ENCODE measurements at regions not wholly inside any gene's neighbourhood (a gene's known extent, or its start where the extent isn't known, plus 50 kb on each side); places are given as distances from the start of the nearest gene placed in this dataset.

DNA sequence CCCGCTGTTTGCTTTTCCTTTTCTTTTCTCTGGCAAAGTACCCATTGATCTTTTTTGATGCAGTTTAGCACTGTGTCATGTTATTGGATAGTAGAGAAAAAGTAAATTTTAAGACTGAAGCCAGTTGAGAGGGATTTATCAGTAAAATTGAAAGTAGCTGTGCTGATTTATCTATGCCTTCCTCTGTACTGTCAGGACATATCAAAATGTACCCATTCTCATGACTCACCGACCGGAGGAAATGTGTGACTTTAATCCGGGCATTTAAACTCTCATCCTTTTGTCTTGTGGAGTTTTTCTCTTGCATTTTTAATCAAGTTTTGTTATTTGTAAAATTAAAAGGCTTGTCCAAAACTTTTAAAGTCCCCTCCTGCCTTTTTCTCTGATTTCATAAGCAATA is 276.6 kb upstream of the FMN2 start:
- Mint-ChIP-seq H3K9me3 (no peaks in the 10 kb centered on the region), H3K36me3 (no peaks in the 10 kb centered on the region), H3K27me3 (ENCODE audit: low read depth) (no peaks in the 10 kb centered on the region), H3K4me1 (peaks cover 65% of the 10 kb centered on the region), H3K27ac (no peak overlapping the region), H3K4me3 (no peak overlapping the region)
- CTCF ChIA-PET = interaction anchor here (1.0 to 1.4 kb wide), 2 partner anchors 83 to 1964 kb away, joined by 3 to 8 read pairs; no protein-coding TSS in a partner anchor
- POLR2A ChIA-PET = interaction anchor here (0.7 kb wide), 1 partner anchor 83 kb away, joined by 3 read pairs; no protein-coding TSS in a partner anchor
- DNase-seq (ENCODE audit: low spot score) (no peak), ATAC-seq (no peak)
- no peak for TF ChIP-seq RORB (CRISPR knock-in tag; IDR thresholded peaks at IDR 0.05)
- TF ChIP-seq, protein P1, sequence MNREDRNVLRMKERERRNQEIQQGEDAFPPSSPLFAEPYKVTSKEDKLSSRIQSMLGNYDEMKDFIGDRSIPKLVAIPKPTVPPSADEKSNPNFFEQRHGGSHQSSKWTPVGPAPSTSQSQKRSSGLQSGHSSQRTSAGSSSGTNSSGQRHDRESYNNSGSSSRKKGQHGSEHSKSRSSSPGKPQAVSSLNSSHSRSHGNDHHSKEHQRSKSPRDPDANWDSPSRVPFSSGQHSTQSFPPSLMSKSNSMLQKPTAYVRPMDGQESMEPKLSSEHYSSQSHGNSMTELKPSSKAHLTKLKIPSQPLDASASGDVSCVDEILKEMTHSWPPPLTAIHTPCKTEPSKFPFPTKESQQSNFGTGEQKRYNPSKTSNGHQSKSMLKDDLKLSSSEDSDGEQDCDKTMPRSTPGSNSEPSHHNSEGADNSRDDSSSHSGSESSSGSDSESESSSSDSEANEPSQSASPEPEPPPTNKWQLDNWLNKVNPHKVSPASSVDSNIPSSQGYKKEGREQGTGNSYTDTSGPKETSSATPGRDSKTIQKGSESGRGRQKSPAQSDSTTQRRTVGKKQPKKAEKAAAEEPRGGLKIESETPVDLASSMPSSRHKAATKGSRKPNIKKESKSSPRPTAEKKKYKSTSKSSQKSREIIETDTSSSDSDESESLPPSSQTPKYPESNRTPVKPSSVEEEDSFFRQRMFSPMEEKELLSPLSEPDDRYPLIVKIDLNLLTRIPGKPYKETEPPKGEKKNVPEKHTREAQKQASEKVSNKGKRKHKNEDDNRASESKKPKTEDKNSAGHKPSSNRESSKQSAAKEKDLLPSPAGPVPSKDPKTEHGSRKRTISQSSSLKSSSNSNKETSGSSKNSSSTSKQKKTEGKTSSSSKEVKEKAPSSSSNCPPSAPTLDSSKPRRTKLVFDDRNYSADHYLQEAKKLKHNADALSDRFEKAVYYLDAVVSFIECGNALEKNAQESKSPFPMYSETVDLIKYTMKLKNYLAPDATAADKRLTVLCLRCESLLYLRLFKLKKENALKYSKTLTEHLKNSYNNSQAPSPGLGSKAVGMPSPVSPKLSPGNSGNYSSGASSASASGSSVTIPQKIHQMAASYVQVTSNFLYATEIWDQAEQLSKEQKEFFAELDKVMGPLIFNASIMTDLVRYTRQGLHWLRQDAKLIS (CRISPR knock-in tag; IDR thresholded peaks at IDR 0.05; ENCODE audit: borderline replicate concordance) = no peak
- no peak for TF ChIP-seq SP1 (CRISPR knock-in tag; conservative IDR thresholded peaks at IDR 0.05)
- TF ChIP-seq, protein P2, sequence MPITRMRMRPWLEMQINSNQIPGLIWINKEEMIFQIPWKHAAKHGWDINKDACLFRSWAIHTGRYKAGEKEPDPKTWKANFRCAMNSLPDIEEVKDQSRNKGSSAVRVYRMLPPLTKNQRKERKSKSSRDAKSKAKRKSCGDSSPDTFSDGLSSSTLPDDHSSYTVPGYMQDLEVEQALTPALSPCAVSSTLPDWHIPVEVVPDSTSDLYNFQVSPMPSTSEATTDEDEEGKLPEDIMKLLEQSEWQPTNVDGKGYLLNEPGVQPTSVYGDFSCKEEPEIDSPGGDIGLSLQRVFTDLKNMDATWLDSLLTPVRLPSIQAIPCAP (CRISPR knock-in tag; IDR thresholded peaks at IDR 0.05) = no peak
- no peak for TF ChIP-seq FOXP1 (CRISPR knock-in tag; IDR thresholded peaks at IDR 0.05; ENCODE audit: borderline replicate concordance)
- TF ChIP-seq, protein P3, sequence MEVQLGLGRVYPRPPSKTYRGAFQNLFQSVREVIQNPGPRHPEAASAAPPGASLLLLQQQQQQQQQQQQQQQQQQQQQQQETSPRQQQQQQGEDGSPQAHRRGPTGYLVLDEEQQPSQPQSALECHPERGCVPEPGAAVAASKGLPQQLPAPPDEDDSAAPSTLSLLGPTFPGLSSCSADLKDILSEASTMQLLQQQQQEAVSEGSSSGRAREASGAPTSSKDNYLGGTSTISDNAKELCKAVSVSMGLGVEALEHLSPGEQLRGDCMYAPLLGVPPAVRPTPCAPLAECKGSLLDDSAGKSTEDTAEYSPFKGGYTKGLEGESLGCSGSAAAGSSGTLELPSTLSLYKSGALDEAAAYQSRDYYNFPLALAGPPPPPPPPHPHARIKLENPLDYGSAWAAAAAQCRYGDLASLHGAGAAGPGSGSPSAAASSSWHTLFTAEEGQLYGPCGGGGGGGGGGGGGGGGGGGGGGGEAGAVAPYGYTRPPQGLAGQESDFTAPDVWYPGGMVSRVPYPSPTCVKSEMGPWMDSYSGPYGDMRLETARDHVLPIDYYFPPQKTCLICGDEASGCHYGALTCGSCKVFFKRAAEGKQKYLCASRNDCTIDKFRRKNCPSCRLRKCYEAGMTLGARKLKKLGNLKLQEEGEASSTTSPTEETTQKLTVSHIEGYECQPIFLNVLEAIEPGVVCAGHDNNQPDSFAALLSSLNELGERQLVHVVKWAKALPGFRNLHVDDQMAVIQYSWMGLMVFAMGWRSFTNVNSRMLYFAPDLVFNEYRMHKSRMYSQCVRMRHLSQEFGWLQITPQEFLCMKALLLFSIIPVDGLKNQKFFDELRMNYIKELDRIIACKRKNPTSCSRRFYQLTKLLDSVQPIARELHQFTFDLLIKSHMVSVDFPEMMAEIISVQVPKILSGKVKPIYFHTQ (CRISPR knock-in tag; IDR thresholded peaks at IDR 0.05) = no peak
- no peak for TF ChIP-seq SOX15 (CRISPR knock-in tag; IDR thresholded peaks at IDR 0.05)
- TF ChIP-seq, protein P4, sequence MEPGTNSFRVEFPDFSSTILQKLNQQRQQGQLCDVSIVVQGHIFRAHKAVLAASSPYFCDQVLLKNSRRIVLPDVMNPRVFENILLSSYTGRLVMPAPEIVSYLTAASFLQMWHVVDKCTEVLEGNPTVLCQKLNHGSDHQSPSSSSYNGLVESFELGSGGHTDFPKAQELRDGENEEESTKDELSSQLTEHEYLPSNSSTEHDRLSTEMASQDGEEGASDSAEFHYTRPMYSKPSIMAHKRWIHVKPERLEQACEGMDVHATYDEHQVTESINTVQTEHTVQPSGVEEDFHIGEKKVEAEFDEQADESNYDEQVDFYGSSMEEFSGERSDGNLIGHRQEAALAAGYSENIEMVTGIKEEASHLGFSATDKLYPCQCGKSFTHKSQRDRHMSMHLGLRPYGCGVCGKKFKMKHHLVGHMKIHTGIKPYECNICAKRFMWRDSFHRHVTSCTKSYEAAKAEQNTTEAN (CRISPR knock-in tag; IDR thresholded peaks at IDR 0.05) = no peak
- TF ChIP-seq ETV6 (CRISPR knock-in tag; IDR thresholded peaks at IDR 0.05) = no peak
- TF ChIP-seq, protein P5, sequence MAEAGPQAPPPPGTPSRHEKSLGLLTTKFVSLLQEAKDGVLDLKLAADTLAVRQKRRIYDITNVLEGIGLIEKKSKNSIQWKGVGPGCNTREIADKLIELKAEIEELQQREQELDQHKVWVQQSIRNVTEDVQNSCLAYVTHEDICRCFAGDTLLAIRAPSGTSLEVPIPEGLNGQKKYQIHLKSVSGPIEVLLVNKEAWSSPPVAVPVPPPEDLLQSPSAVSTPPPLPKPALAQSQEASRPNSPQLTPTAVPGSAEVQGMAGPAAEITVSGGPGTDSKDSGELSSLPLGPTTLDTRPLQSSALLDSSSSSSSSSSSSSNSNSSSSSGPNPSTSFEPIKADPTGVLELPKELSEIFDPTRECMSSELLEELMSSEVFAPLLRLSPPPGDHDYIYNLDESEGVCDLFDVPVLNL (CRISPR knock-in tag; IDR thresholded peaks at IDR 0.05; ENCODE audit: borderline replicate concordance, low read depth) = no peak
- TF ChIP-seq ZNF121 (CRISPR knock-in tag; IDR thresholded peaks at IDR 0.05) = no peak
- TF ChIP-seq TEAD1 (CRISPR knock-in tag; IDR thresholded peaks at IDR 0.05) = no peak
- TF ChIP-seq, protein P6, sequence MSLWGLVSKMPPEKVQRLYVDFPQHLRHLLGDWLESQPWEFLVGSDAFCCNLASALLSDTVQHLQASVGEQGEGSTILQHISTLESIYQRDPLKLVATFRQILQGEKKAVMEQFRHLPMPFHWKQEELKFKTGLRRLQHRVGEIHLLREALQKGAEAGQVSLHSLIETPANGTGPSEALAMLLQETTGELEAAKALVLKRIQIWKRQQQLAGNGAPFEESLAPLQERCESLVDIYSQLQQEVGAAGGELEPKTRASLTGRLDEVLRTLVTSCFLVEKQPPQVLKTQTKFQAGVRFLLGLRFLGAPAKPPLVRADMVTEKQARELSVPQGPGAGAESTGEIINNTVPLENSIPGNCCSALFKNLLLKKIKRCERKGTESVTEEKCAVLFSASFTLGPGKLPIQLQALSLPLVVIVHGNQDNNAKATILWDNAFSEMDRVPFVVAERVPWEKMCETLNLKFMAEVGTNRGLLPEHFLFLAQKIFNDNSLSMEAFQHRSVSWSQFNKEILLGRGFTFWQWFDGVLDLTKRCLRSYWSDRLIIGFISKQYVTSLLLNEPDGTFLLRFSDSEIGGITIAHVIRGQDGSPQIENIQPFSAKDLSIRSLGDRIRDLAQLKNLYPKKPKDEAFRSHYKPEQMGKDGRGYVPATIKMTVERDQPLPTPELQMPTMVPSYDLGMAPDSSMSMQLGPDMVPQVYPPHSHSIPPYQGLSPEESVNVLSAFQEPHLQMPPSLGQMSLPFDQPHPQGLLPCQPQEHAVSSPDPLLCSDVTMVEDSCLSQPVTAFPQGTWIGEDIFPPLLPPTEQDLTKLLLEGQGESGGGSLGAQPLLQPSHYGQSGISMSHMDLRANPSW (CRISPR knock-in tag; conservative IDR thresholded peaks at IDR 0.05; ENCODE audit: low read depth) = no peak
- no peak for TF ChIP-seq NR1H2 (CRISPR knock-in tag; IDR thresholded peaks at IDR 0.05)
- TF ChIP-seq, protein P7, sequence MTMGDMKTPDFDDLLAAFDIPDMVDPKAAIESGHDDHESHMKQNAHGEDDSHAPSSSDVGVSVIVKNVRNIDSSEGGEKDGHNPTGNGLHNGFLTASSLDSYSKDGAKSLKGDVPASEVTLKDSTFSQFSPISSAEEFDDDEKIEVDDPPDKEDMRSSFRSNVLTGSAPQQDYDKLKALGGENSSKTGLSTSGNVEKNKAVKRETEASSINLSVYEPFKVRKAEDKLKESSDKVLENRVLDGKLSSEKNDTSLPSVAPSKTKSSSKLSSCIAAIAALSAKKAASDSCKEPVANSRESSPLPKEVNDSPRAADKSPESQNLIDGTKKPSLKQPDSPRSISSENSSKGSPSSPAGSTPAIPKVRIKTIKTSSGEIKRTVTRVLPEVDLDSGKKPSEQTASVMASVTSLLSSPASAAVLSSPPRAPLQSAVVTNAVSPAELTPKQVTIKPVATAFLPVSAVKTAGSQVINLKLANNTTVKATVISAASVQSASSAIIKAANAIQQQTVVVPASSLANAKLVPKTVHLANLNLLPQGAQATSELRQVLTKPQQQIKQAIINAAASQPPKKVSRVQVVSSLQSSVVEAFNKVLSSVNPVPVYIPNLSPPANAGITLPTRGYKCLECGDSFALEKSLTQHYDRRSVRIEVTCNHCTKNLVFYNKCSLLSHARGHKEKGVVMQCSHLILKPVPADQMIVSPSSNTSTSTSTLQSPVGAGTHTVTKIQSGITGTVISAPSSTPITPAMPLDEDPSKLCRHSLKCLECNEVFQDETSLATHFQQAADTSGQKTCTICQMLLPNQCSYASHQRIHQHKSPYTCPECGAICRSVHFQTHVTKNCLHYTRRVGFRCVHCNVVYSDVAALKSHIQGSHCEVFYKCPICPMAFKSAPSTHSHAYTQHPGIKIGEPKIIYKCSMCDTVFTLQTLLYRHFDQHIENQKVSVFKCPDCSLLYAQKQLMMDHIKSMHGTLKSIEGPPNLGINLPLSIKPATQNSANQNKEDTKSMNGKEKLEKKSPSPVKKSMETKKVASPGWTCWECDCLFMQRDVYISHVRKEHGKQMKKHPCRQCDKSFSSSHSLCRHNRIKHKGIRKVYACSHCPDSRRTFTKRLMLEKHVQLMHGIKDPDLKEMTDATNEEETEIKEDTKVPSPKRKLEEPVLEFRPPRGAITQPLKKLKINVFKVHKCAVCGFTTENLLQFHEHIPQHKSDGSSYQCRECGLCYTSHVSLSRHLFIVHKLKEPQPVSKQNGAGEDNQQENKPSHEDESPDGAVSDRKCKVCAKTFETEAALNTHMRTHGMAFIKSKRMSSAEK (CRISPR knock-in tag; IDR thresholded peaks at IDR 0.05; ENCODE audit: borderline replicate concordance) = no peak
- no peak for TF ChIP-seq SMAD3 (CRISPR knock-in tag; IDR thresholded peaks at IDR 0.05; ENCODE audit: borderline replicate concordance)
- TF ChIP-seq, protein P8, sequence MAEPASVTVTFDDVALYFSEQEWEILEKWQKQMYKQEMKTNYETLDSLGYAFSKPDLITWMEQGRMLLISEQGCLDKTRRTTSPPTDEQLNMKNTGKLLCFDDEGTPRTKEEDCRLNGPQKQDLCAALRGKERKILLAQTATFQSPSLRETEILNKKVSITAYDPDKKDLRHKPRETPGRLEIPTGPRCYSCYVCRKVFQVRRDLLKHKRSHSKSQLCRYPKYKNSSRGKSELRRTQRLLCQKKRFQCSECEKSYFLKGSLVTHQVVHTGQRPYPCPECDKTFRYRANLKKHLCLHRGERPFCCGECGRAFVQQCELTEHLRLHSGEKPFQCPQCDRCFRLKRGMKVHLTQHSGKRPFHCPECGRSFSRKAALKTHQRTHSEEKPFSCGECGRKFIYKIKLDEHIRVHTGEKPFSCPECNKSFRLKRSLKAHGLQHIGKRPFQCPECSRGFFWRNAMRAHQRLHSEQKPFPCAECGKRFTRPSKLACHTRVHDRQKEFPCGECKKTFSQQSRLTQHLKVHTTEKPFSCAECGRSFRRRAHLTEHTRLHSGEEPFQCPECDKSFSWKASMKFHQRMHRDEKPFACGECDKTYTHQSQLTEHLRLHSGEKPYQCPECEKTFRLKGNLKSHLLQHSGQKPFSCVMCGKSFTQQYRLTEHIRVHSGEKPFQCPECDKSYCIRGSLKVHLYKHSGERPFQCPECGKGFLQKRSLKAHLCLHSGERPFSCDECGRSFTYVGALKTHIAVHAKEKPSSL (CRISPR knock-in tag; conservative IDR thresholded peaks at IDR 0.05) = no peak
- no peak for TF ChIP-seq ELF4 (CRISPR knock-in tag; IDR thresholded peaks at IDR 0.05; ENCODE audit: low read depth)
- no peak for TF ChIP-seq ZNF423 (CRISPR knock-in tag; IDR thresholded peaks at IDR 0.05)

Measured in WTC11 (cell line).